Endodermal cell (in vitro differentiated cells): ENCODE measurements at regions not wholly inside any gene's neighbourhood (a gene's known extent, or its start where the extent isn't known, plus 50 kb on each side); places are given as distances from the start of the nearest gene placed in this dataset.

ENCODE experiments used
- DNase-seq: peaks from one replicate; pipeline ENCODE4 v3.0.0-alpha.2; 2017
- H3K27ac ChIP-seq: 2 replicates; pipeline ENCODE4 v1.5.1; 2013; ENCODE audit warnings: mild to moderate bottlenecking, low read depth, low read length, moderate library complexity
- H3K27me3 ChIP-seq: 2 replicates; pipeline ENCODE4 v1.6.1; 2013; ENCODE audit warnings: mild to moderate bottlenecking, low read length, moderate library complexity; ENCODE audit not compliant: insufficient read depth, control insufficient read depth, poor library complexity, severe bottlenecking
- H3K36me3 ChIP-seq: 2 replicates; pipeline ENCODE4 v1.7.0; 2013; ENCODE audit warnings: mild to moderate bottlenecking, low read length, moderate library complexity; ENCODE audit not compliant: control insufficient read depth, insufficient read depth
- H3K4me1 ChIP-seq: one replicate; pipeline ENCODE4 v1.7.0; 2013; ENCODE audit warnings: low read length; ENCODE audit not compliant: control insufficient read depth, insufficient read depth
- H3K4me3 ChIP-seq: 2 replicates; pipeline ENCODE4 v1.5.1; 2013; ENCODE audit warnings: mild to moderate bottlenecking, low read length, moderate library complexity
- H3K9ac ChIP-seq: 2 replicates; pipeline ENCODE4 v1.6.1; 2013; ENCODE audit warnings: mild to moderate bottlenecking, low read length, moderate library complexity; ENCODE audit not compliant: poor library complexity, severe bottlenecking; ENCODE audit errors: extremely low read depth
- H3K9me3 ChIP-seq: 2 replicates; pipeline ENCODE4 v1.6.1; 2013; ENCODE audit warnings: mild to moderate bottlenecking, low read length, moderate library complexity; ENCODE audit not compliant: control insufficient read depth
- H3K27ac Mint-ChIP-seq: 2 replicates; pipeline ENCODE4 v1.8.0; 2020; ENCODE audit warnings: mixed read lengths
- H3K27me3 Mint-ChIP-seq: 2 replicates; pipeline ENCODE4 v1.8.0; 2021; ENCODE audit warnings: mild to moderate bottlenecking, mixed read lengths; ENCODE audit not compliant: insufficient read depth
- H3K36me3 Mint-ChIP-seq: 2 replicates; pipeline ENCODE4 v1.8.0; 2020; ENCODE audit warnings: low read depth, mixed read lengths
- H3K4me1 Mint-ChIP-seq: 2 replicates; pipeline ENCODE4 v1.8.0; 2020; ENCODE audit warnings: mixed read lengths
- H3K4me3 Mint-ChIP-seq: 2 replicates; pipeline ENCODE4 v1.8.0; 2020; ENCODE audit warnings: mild to moderate bottlenecking, moderate library complexity, mixed read lengths
- H3K9me3 Mint-ChIP-seq: 2 replicates; pipeline ENCODE4 v1.8.0; 2020; ENCODE audit warnings: mild to moderate bottlenecking, mixed read lengths
- WGBS, 2 experiments: methylation state at CpG; one replicate each; pipeline versions ENCODE4 v1.1.5 to v1.1.7; 2013; ENCODE audit warnings: missing lambda C conversion rate in 2 of 2, mixed read lengths in 1 of 2; ENCODE audit not compliant: insufficient coverage in 1 of 2, insufficient read length in 1 of 2; 5-methylcytosine and 5-hydroxymethylcytosine counted together
- TF ChIP-seq, protein P1 (sequence below): fragments of 200-600 bp; sonication (generic); conservative IDR thresholded peaks from 2 replicates; pipeline ENCODE4 v1.5.0; 2021; ENCODE audit warnings: antibody characterized with exemption, mild to moderate bottlenecking

DNA sequence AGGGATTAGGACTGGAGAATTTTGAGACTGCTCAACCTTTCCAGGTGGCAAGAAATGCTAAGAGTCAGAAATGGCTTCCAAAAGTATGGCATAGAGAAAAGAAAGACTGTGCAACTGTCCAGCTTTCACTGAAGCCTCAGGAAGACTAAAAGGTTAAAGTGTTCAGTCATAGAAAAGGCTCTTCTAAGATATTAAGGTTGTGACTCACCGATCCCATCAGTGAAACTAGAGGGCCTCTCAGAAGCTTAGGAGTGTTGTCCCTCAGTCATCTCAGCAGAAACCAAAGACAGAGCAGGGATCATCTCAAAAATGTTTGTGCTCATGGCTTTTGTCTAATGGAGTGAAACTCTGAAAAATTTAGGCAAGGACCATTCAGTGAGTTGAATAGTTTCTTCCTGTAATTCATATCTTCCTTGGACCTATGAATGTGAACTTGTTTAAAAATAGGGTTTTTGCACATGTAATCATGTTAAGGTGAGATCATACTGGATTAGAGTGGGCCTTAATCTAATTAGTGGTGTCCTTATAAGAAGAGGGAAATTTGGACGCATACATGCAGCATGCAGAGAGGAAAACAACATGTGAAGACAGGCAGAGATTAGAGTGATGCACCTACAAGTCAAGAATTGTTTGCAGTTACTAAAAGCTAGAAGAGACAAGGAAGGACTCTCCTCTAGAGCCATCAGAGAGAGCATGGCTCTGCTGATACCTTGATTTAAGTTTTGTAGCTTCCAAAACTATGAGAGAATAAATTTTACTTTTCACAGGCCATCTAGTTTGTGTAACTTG is 71.3 kb downstream of the RPE65 start:
- WGBS, 2 experiments, result 89 to 96% methylated on average over 2 of the region's 2 CpGs
- H3K4me1 Mint-ChIP-seq, result peaks cover 4% of the 10 kb centered on the region
- peaks cover 6% of the 10 kb centered on the region for H3K9me3 ChIP-seq
- no peak for DNase-seq
- H3K36me3 Mint-ChIP-seq, result no peaks in the 10 kb centered on the region
- H3K36me3 ChIP-seq, result no peaks in the 10 kb centered on the region
- H3K4me3 Mint-ChIP-seq, result no peak overlapping the region
- no peaks in the 10 kb centered on the region for H3K9me3 Mint-ChIP-seq
- no peak overlapping the region for H3K4me3 ChIP-seq
- no peaks in the 10 kb centered on the region for H3K4me1 ChIP-seq
- no peak overlapping the region for H3K27ac Mint-ChIP-seq
- TF ChIP-seq, protein P1, sequence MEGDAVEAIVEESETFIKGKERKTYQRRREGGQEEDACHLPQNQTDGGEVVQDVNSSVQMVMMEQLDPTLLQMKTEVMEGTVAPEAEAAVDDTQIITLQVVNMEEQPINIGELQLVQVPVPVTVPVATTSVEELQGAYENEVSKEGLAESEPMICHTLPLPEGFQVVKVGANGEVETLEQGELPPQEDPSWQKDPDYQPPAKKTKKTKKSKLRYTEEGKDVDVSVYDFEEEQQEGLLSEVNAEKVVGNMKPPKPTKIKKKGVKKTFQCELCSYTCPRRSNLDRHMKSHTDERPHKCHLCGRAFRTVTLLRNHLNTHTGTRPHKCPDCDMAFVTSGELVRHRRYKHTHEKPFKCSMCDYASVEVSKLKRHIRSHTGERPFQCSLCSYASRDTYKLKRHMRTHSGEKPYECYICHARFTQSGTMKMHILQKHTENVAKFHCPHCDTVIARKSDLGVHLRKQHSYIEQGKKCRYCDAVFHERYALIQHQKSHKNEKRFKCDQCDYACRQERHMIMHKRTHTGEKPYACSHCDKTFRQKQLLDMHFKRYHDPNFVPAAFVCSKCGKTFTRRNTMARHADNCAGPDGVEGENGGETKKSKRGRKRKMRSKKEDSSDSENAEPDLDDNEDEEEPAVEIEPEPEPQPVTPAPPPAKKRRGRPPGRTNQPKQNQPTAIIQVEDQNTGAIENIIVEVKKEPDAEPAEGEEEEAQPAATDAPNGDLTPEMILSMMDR, result no peak
- H3K27ac ChIP-seq, result no peak overlapping the region
- H3K27me3 Mint-ChIP-seq, result no peaks in the 10 kb centered on the region
- H3K9ac ChIP-seq, result no peak overlapping the region
- H3K27me3 ChIP-seq, result peaks cover 5% of the 10 kb centered on the region

DNA sequence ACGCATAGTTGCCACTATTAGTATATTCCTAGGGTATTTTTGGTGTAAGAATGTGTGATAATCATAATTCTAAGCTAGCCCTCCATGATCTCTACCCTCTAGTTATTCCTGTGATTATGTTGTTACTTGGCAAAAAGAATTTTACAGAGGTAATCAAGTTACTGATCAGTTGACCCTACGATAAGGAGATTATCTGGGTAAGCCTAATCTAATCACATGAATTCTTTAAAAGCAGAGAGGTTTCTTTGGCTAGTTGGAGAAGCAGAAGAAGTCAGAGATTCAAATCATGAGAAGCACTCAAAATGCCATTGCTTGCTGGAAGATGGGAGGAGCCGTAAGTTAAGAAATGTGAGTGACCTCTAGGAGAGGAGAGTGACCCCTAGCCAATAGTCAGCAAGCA is 72.7 kb downstream of the RPE65 start:
- H3K27ac ChIP-seq, result no peak overlapping the region
- H3K27me3 Mint-ChIP-seq, result no peaks in the 10 kb centered on the region
- peaks cover 6% of the 10 kb centered on the region for H3K9me3 ChIP-seq
- peaks cover 5% of the 10 kb centered on the region for H3K27me3 ChIP-seq
- H3K36me3 Mint-ChIP-seq, result no peaks in the 10 kb centered on the region
- H3K9me3 Mint-ChIP-seq, result no peaks in the 10 kb centered on the region
- H3K4me1 Mint-ChIP-seq, result peaks cover 4% of the 10 kb centered on the region
- no peak for DNase-seq
- no peak overlapping the region for H3K4me3 Mint-ChIP-seq
- no peak overlapping the region for H3K4me3 ChIP-seq
- no peaks in the 10 kb centered on the region for H3K4me1 ChIP-seq
- no peaks in the 10 kb centered on the region for H3K36me3 ChIP-seq
- no peak overlapping the region for H3K27ac Mint-ChIP-seq
- H3K9ac ChIP-seq, result no peak overlapping the region
- WGBS, 2 experiments, result 75 to 89% methylated on average over 1 to 3 of the region's 3 CpGs
- TF ChIP-seq, protein P1, result no peak

DNA sequence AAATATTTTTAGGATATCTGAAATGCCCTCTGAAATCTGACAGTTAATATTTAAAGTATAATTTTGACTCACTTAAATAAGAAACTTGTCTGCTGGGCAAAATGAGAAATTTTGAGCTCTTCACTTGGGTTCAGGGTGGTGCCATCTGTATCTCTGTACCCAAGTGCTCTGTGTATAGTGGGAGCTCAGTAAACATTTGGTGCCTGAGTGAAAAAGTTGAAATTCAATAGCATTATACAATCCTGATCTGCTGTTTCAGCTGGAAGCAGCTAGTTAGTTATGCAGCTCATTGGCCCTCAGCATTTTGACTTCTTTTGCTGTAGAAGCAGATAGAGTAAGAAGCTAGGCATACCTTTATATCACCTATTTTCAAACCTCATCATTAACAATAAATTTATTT is 73.3 kb downstream of the RPE65 start:
- TF ChIP-seq, protein P1, result no peak
- DNase-seq, result no peak
- Mint-ChIP-seq H3K27me3 (no peaks in the 10 kb centered on the region), H3K4me1 (peaks cover 4% of the 10 kb centered on the region), H3K9me3 (no peaks in the 10 kb centered on the region), H3K4me3 (no peak overlapping the region), H3K27ac (no peak overlapping the region), H3K36me3 (no peaks in the 10 kb centered on the region)
- H3K27ac ChIP-seq, result no peak overlapping the region
- H3K4me3 ChIP-seq, result no peak overlapping the region
- H3K4me1 ChIP-seq, result no peaks in the 10 kb centered on the region
- no peak overlapping the region for H3K9ac ChIP-seq
- H3K9me3 ChIP-seq, result peaks cover 6% of the 10 kb centered on the region
- H3K36me3 ChIP-seq, result no peaks in the 10 kb centered on the region
- peaks cover 5% of the 10 kb centered on the region for H3K27me3 ChIP-seq
